Heart left ventricle (tissue), 16 donors: ENCODE measurements at regions not wholly inside any gene's neighbourhood (a gene's known extent, or its start where the extent isn't known, plus 50 kb on each side); places are given as distances from the start of the nearest gene placed in this dataset.

Experiments
- ATAC-seq, 4 donors: fragments of 200-7000 bp; cut with Tn5 transposase; one replicate each; pipeline ENCODE4 v1.9.1; 2020 to 2022; ENCODE audit warnings: moderate library complexity in 4 of 4, mild to moderate bottlenecking in 3 of 4, moderate number of reproducible peaks in 1 of 4
- DNase-seq, 5 donors: peaks; one replicate each; pipeline ENCODE4 v3.0.0-alpha.2; 2020
- H3K27ac ChIP-seq, 12 donors: fragments of 200-600 bp; sonication (generic) in 4 of 12; one replicate each; pipeline versions ENCODE4 v1.5.0 to v1.8.0; 2016 to 2022; ENCODE audit warnings: mild to moderate bottlenecking in 2 of 12
- H3K27me3 ChIP-seq, 9 donors: fragments of 200-600 bp; sonication (generic) in 2 of 9; one replicate each; pipeline versions ENCODE4 v1.5.1 to v1.8.0; 2016 to 2022; ENCODE audit warnings: mild to moderate bottlenecking in 3 of 9
- H3K36me3 ChIP-seq, 9 donors: fragments of 200-600 bp; sonication (generic) in 2 of 9; one replicate each; pipeline versions ENCODE4 v1.5.0 to v1.8.0; 2018 to 2022; ENCODE audit warnings: mild to moderate bottlenecking in 2 of 9
- H3K4me1 ChIP-seq, 12 donors: fragments of 200-600 bp; sonication (generic) in 4 of 12; one replicate each; pipeline versions ENCODE4 v1.5.0 to v1.8.0; 2016 to 2022; ENCODE audit warnings: mild to moderate bottlenecking in 3 of 12
- H3K4me3 ChIP-seq, 12 donors: fragments of 200-600 bp; sonication (generic) in 4 of 12; one replicate each; pipeline versions ENCODE4 v1.5.0 to v1.8.0; 2017 to 2022; ENCODE audit warnings: mild to moderate bottlenecking in 9 of 12, moderate library complexity in 4 of 12
- H3K9me3 ChIP-seq, 12 donors: fragments of 200-600 bp; sonication (generic) in 4 of 12; one replicate each; pipeline versions ENCODE4 v1.5.0 to v1.8.0; 2016 to 2022; ENCODE audit warnings: mild to moderate bottlenecking in 1 of 12
- CTCF ChIP-seq, 12 donors: fragments of 200-600 bp; sonication (generic) in 4 of 12; IDR thresholded peaks; one replicate each; pipeline versions ENCODE4 v1.5.0 to v1.8.0; 2018 to 2022; ENCODE audit warnings: antibody characterized with exemption in 12 of 12, mild to moderate bottlenecking in 5 of 12
- POLR2A ChIP-seq, 2 donors: fragments of 450-650 bp; IDR thresholded peaks; one replicate each; pipeline ENCODE4 v1.6.1; 2017; ENCODE audit warnings: antibody characterized with exemption in 2 of 2, mild to moderate bottlenecking in 2 of 2, moderate library complexity in 2 of 2
- WGBS, 4 donors: extraction: QIAGEN DNeasy Blood & Tissue Kit in 2 of 4; methylation state at CpG; one replicate each; pipeline versions ENCODE4 v1.1.5 to v1.1.7; 2013 to 2018; 5-methylcytosine and 5-hydroxymethylcytosine counted together
- intact Hi-C, 10 donors: fragments of 100-400 bp; cut with DNase I; formaldehyde crosslinking; loops; one replicate each; pipeline versions ENCODE4 v1.11.1 to v1.14.2; 2022
- donor health status: ischemic (EF 13 %, LVEDD 7.1; RV severe dilation, severe dysfunction).
- donor health status: healthy with polysubstance abuse.
- donor health status: DM: no; HTN: yes; CAD: no.
- donor health status: DM: no; HTN: no; CAD: no.
- donor health status: ischemic (EF 25% LVEDD 6.9; RV normal size, moderate dysfunction).
- donor health status: ischemic (EF 25% LVEDD 5.7; RV mildly dilated, moderate dysfunction).
- donor health status: healthy.
- donor health status: DM: yes; HTN: yes; CAD: no.
- donor health status: ischemic (EF 35%, LVEDD 5.7; RV mildly dilated, moderate dysfunction).
- donor health status: nonischemic (EF 11% LVEDD 7.7; RV severe dilation, severe dysfunction).
- donor health status: DM: yes; HTN: yes; CAD: no.
- donor health status: PGD.
- donor health status: ischemic (EF 29% LVEDD 5.4; RV normal size, mild dysfunction).
- donor health status: nonischemic (EF 23%, LVEDD 6.1; RV moderate dilation, normal function).

GRCh38 chr10:8776926-8777622 is 722.6 kb downstream of the GATA3 start:
- no peak overlapping the region for H3K27ac ChIP-seq
- no peak overlapping the region for H3K4me3 ChIP-seq
- TF ChIP-seq POLR2A (IDR thresholded peaks at IDR 0.05) = no peak
- TF ChIP-seq CTCF (IDR thresholded peaks at IDR 0.05) = no peak
- whole genome bisulfite sequencing, 4 donors = 62 to 77% (median 68%) methylated on average over 3 of the region's 3 CpGs
- no peaks in the 10 kb centered on the region for H3K4me1 ChIP-seq
- DNase-seq (no peak), ATAC-seq (no peak)
- no peaks in the 10 kb centered on the region for H3K9me3 ChIP-seq
- intact Hi-C loops = no loop called here
- peaks cover 0 to 3% (median 0%) of the 10 kb centered on the region in 9 donors for H3K27me3 ChIP-seq
- no peaks in the 10 kb centered on the region for H3K36me3 ChIP-seq

- Histone ChIP-seq H3K27me3 (peaks cover 0 to 3% (median 0%) of the 10 kb centered on the region in 9 donors), H3K4me1 (no peaks in the 10 kb centered on the region), H3K4me3 (no peak overlapping the region), H3K27ac (no peak overlapping the region), H3K9me3 (no peaks in the 10 kb centered on the region), H3K36me3 (no peaks in the 10 kb centered on the region)
- DNase-seq (no peak), ATAC-seq (no peak)
- intact Hi-C loops = no loop called here
- no peak for TF ChIP-seq CTCF (IDR thresholded peaks at IDR 0.05)
- 60 to 71% (median 62%) methylated on average over 3 of the region's 3 CpGs for WGBS, 4 donors
These were observed 724.2 kb downstream of the GATA3 start for GRCh38 chr10:8778713-8779112.

- DNase-seq (no peak), ATAC-seq (no peak)
- Histone ChIP-seq H3K4me3 (no peak overlapping the region), H3K9me3 (peaks cover 0 to 34% (median 10%) of the 10 kb centered on the region in 12 donors), H3K36me3 (no peaks in the 10 kb centered on the region), H3K27ac (no peak overlapping the region), H3K27me3 (peaks cover 0 to 4% (median 0%) of the 10 kb centered on the region in 9 donors), H3K4me1 (no peaks in the 10 kb centered on the region)
- TF ChIP-seq POLR2A (IDR thresholded peaks at IDR 0.05) (no peak), CTCF (IDR thresholded peaks at IDR 0.05) (no peak)
- intact Hi-C loops = no loop called here
These were observed 733.2 kb downstream of the GATA3 start for GRCh38 chr10:8787649-8788048.

GRCh38 chr10:8790390-8790789 is 735.9 kb downstream of the GATA3 start:
- no peak for ATAC-seq
- TF ChIP-seq CTCF (IDR thresholded peaks at IDR 0.05) (no peak), POLR2A (IDR thresholded peaks at IDR 0.05) (no peak)

More at GRCh38 chr10:8790390-8790789, 735.9 kb downstream of the GATA3 start:
- no peaks in the 10 kb centered on the region for H3K36me3 ChIP-seq
- no peaks in the 10 kb centered on the region for H3K4me1 ChIP-seq
- H3K27ac ChIP-seq = no peak overlapping the region
- no peak overlapping the region for H3K4me3 ChIP-seq
- intact Hi-C loops = no loop called here
- peaks cover 0 to 34% (median 10%) of the 10 kb centered on the region in 12 donors for H3K9me3 ChIP-seq
- DNase-seq = no peak
- WGBS, 4 donors = 68 to 80% (median 77%) methylated on average over 1 of the region's 1 CpG
- H3K27me3 ChIP-seq = no peaks in the 10 kb centered on the region
